Activated CD8-positive, alpha-beta T cell treated with anti-CD3 and anti-CD28 coated beads for 36 hours (primary cell): ENCODE measurements at regions not wholly inside any gene's neighbourhood (a gene's known extent, or its start where the extent isn't known, plus 50 kb on each side); places are given as distances from the start of the nearest gene placed in this dataset.

Experiments
- ATAC-seq: fragments of 200-7000 bp; cut with Tn5 transposase; one replicate; pipeline ENCODE4 v1.10.0; 2021; ENCODE audit warnings: mild to moderate bottlenecking, moderate library complexity
- CTCF ChIA-PET: fragments of 350-600 bp; sonication (Branson Sonifier 250); formaldehyde crosslinking; loops from one replicate; lab custom pipeline; 2021; ENCODE audit warnings: antibody characterized with exemption; lab: Charles Lee
- POLR2A ChIA-PET: fragments of 350-600 bp; sonication (Branson Sonifier 250); formaldehyde crosslinking; loops from one replicate; lab custom pipeline; 2021; ENCODE audit warnings: antibody characterized with exemption; lab: Charles Lee
- DNase-seq: peaks from one replicate; pipeline ENCODE4 v3.0.0-alpha.2; 2020
- H3K27ac Mint-ChIP-seq: one replicate; pipeline ENCODE4 v1.8.0; 2021; ENCODE audit warnings: mild to moderate bottlenecking, mixed read lengths
- H3K27me3 Mint-ChIP-seq: one replicate; pipeline ENCODE4 v1.8.0; 2021; ENCODE audit warnings: mixed read lengths
- H3K36me3 Mint-ChIP-seq: one replicate; pipeline ENCODE4 v1.8.0; 2021; ENCODE audit warnings: low read depth, mixed read lengths
- H3K4me1 Mint-ChIP-seq: one replicate; pipeline ENCODE4 v1.8.0; 2021; ENCODE audit warnings: low read depth, mixed read lengths
- H3K4me3 Mint-ChIP-seq: one replicate; pipeline ENCODE4 v1.8.0; 2021; ENCODE audit warnings: mild to moderate bottlenecking, moderate library complexity, mixed read lengths
- H3K9me3 Mint-ChIP-seq: one replicate; pipeline ENCODE4 v1.8.0; 2021; ENCODE audit warnings: mixed read lengths
- CTCF ChIP-seq: fragments of 200-600 bp; IDR thresholded peaks from one replicate; pipeline ENCODE4 v1.8.0; 2022; ENCODE audit warnings: antibody characterized with exemption, mild to moderate bottlenecking
- intact Hi-C: fragments of 100-400 bp; cut with micrococcal nuclease; formaldehyde crosslinking; loops from one replicate; pipeline ENCODE4 v1.10.0; 2022

GRCh38 chr10:83119346-83119745 lies 1020.0 kb upstream of the GHITM start:
- H3K4me1 Mint-ChIP-seq, result no peaks in the 10 kb centered on the region
- peaks cover 16% of the 10 kb centered on the region for H3K9me3 Mint-ChIP-seq
- H3K36me3 Mint-ChIP-seq, result no peaks in the 10 kb centered on the region
- ATAC-seq (no peak), DNase-seq (no peak)
- no peak for TF ChIP-seq CTCF
- intact Hi-C loops, result no loop called here
- CTCF ChIA-PET, result no interaction called here
- H3K27me3 Mint-ChIP-seq, result no peaks in the 10 kb centered on the region
- no peak overlapping the region for H3K27ac Mint-ChIP-seq
- POLR2A ChIA-PET, result no interaction called here
- H3K4me3 Mint-ChIP-seq, result no peak overlapping the region

- H3K4me3 Mint-ChIP-seq, result no peak overlapping the region
- H3K9me3 Mint-ChIP-seq, result peaks cover 11% of the 10 kb centered on the region
- H3K36me3 Mint-ChIP-seq, result no peaks in the 10 kb centered on the region
- TF ChIP-seq CTCF, result no peak
- POLR2A ChIA-PET, result no interaction called here
- H3K27me3 Mint-ChIP-seq, result no peaks in the 10 kb centered on the region
- no peak for DNase-seq
- no peaks in the 10 kb centered on the region for H3K4me1 Mint-ChIP-seq
- CTCF ChIA-PET, result no interaction called here
- no peak for ATAC-seq
- intact Hi-C loops, result no loop called here
- H3K27ac Mint-ChIP-seq, result no peak overlapping the region
Observed at GRCh38 chr10:83122336-83122735, 1017.0 kb upstream of the GHITM start.

- CTCF ChIA-PET, result no interaction called here
Observed at GRCh38 chr10:83127942-83128575, 1011.2 kb upstream of the GHITM start.

GRCh38 chr10:83140811-83141210 lies 998.5 kb upstream of the GHITM start:
- ATAC-seq (no peak), DNase-seq (no peak)
- Mint-ChIP-seq H3K27me3 (no peaks in the 10 kb centered on the region), H3K4me3 (no peak overlapping the region), H3K9me3 (no peaks in the 10 kb centered on the region), H3K36me3 (no peaks in the 10 kb centered on the region), H3K27ac (no peak overlapping the region), H3K4me1 (no peaks in the 10 kb centered on the region)
- ChIA-PET CTCF (no interaction called here), POLR2A (no interaction called here)
- intact Hi-C loops, result no loop called here
- no peak for TF ChIP-seq CTCF

More at GRCh38 chr10:83127942-83128575, 1011.2 kb upstream of the GHITM start:
- intact Hi-C loops, result no loop called here
- ATAC-seq (no peak), DNase-seq (no peak)
- no peak overlapping the region for H3K4me3 Mint-ChIP-seq
- H3K27me3 Mint-ChIP-seq, result no peaks in the 10 kb centered on the region
- POLR2A ChIA-PET, result no interaction called here
- H3K27ac Mint-ChIP-seq, result no peak overlapping the region
- peaks cover 5% of the 10 kb centered on the region for H3K9me3 Mint-ChIP-seq
- no peak for TF ChIP-seq CTCF
- no peaks in the 10 kb centered on the region for H3K36me3 Mint-ChIP-seq
- H3K4me1 Mint-ChIP-seq, result no peaks in the 10 kb centered on the region

- Mint-ChIP-seq H3K4me3 (no peak overlapping the region), H3K9me3 (no peaks in the 10 kb centered on the region), H3K27ac (no peak overlapping the region), H3K36me3 (no peaks in the 10 kb centered on the region), H3K4me1 (no peaks in the 10 kb centered on the region), H3K27me3 (no peaks in the 10 kb centered on the region)
- DNase-seq (no peak), ATAC-seq (no peak)
- intact Hi-C loops, result no loop called here
- no peak for TF ChIP-seq CTCF
- ChIA-PET CTCF (no interaction called here), POLR2A (no interaction called here)
Observed at GRCh38 chr10:83142074-83142563, 997.2 kb upstream of the GHITM start.
